ENCODE measurements at regions not wholly inside any gene's neighbourhood (a gene's known extent, or its start where the extent isn't known, plus 50 kb on each side); places are given as distances from the start of the nearest gene placed in this dataset.

- H3K9me3 ChIP-seq, result no peaks in the 10 kb centered on the region
- no peak for TF ChIP-seq POLR2AphosphoS5 (IDR thresholded peaks at IDR 0.05)
- TF ChIP-seq POLR2A (IDR thresholded peaks at IDR 0.05), result no peak
- TF ChIP-seq CTCF (IDR thresholded peaks at IDR 0.05), result no peak
- no peak for TF ChIP-seq EP300 (IDR thresholded peaks at IDR 0.05)
- no peaks in the 10 kb centered on the region for H3K36me3 ChIP-seq
- H3K27ac ChIP-seq, result no peak overlapping the region
- ATAC-seq (ENCODE audit: low FRiP score in 2 of 2), result no peak
- no peak overlapping the region for H3K4me3 ChIP-seq
- DNase-seq, result no peak
- no peaks in the 10 kb centered on the region for H3K4me1 ChIP-seq
- no peaks in the 10 kb centered on the region for H3K27me3 ChIP-seq
- 83 to 84% methylated on average over 1 of the region's 1 CpG for WGBS, 2 donors
Measured at GRCh38 chr2:52292801-52293200, 1260.9 kb upstream of the NRXN1 start.

DNA sequence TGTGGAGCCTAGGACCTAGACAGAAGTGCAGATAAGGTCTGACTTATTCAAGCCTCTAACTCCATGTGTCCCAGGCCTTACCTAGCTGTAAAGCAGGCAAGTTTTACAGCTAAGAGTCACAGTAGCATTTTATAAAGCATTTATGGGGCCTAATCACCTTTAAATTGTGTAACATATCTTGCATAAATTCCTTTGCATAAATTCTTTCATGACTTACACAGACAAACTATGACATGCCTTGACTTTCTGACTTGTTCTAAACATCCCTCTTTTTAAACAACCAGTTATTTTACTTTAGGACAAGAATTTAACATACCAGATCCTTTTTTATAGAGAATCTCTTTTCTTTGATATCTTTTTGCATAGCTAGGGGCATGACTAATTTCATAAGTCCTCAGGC is 1257.8 kb upstream of the NRXN1 start:
- no peak for TF ChIP-seq EP300 (IDR thresholded peaks at IDR 0.05)
- TF ChIP-seq POLR2A (IDR thresholded peaks at IDR 0.05), result no peak
- TF ChIP-seq CTCF (IDR thresholded peaks at IDR 0.05), result no peak
- TF ChIP-seq POLR2AphosphoS5 (IDR thresholded peaks at IDR 0.05), result no peak
- Histone ChIP-seq H3K4me1 (no peaks in the 10 kb centered on the region), H3K36me3 (no peaks in the 10 kb centered on the region), H3K4me3 (no peak overlapping the region), H3K9me3 (no peaks in the 10 kb centered on the region), H3K27ac (no peak overlapping the region), H3K27me3 (no peaks in the 10 kb centered on the region)
- ATAC-seq (ENCODE audit: low FRiP score in 2 of 2) (no peak), DNase-seq (no peak)

DNA sequence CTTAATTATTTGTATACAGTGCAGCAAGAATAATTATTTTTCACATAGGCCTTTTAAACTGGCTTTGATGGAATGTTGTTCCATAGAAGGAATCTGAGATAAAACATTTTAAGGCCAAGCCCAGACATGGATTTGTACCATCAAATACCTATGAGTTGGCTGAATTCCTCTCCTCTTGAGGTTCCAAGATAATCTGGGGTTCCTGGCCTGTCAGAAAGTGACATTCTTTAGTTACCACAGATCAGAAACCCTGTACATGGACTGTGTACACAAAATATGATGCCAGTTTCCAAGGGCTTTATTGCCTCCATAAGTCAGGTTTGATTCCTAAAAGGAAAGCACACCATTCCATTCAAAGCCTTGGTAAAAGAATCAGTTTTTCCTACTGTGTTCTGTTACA is 1256.7 kb upstream of the NRXN1 start:
- ATAC-seq (ENCODE audit: low FRiP score in 2 of 2) (no peak), DNase-seq (no peak)
- Histone ChIP-seq H3K27ac (no peak overlapping the region), H3K9me3 (no peaks in the 10 kb centered on the region), H3K4me1 (no peaks in the 10 kb centered on the region), H3K27me3 (no peaks in the 10 kb centered on the region), H3K4me3 (no peak overlapping the region), H3K36me3 (no peaks in the 10 kb centered on the region)
- no peak for TF ChIP-seq EP300 (IDR thresholded peaks at IDR 0.05)
- no peak for TF ChIP-seq CTCF (IDR thresholded peaks at IDR 0.05)
- TF ChIP-seq POLR2A (IDR thresholded peaks at IDR 0.05), result no peak

DNA sequence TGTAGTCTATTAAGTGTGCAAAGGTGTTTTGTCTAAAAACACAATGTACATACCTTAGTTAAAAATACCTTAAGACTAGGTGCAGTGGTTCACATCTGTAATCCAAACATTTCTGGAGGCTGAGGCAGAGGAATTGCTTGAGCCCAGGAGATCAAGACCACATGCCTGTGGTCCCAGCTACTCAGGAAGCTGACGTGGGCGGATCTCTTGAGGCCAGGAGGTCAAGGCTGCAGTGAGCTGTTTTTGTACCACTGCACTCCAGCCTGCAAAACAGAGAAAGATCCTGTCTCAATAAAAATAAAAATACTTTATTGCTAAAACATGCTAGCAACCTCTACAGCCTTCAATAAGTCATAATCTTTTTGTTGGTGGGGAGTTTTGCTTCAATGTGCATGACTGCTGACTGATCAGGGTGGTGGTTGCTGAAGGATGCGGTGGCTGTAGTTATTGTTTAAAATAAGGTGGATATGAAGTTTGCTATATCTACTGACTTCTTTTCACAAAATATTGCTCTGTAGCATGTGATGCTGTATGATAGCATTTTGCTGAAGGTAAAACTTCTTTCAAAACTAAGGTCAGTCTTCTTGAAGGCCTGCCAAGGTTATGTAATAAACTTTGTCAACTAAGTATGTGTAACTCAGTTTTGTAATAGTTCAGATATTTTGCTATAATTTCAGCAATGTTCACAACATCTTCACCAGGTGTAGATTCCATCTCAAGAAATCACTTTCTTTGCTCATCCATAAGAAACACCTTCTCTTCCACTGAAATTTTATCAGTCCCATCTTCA is 1238.0 kb upstream of the NRXN1 start:
- Histone ChIP-seq H3K36me3 (no peaks in the 10 kb centered on the region), H3K4me3 (no peak overlapping the region), H3K9me3 (peaks cover 0 to 8% (median 5%) of the 10 kb centered on the region in 4 donors), H3K27ac (no peak overlapping the region), H3K27me3 (no peaks in the 10 kb centered on the region), H3K4me1 (no peaks in the 10 kb centered on the region)
- whole genome bisulfite sequencing, 2 donors, result 66 to 76% methylated on average over 3 of the region's 3 CpGs
- no peak for TF ChIP-seq POLR2A (IDR thresholded peaks at IDR 0.05)
- no peak for TF ChIP-seq CTCF (IDR thresholded peaks at IDR 0.05)
- TF ChIP-seq POLR2AphosphoS5 (IDR thresholded peaks at IDR 0.05), result no peak
- no peak for TF ChIP-seq EP300 (IDR thresholded peaks at IDR 0.05)
- ATAC-seq (ENCODE audit: low FRiP score in 2 of 2) (no peak), DNase-seq (no peak)

- 81 to 83% methylated on average over 2 of the region's 2 CpGs for WGBS, 2 donors
- no peak for DNase-seq
- Histone ChIP-seq H3K36me3 (no peaks in the 10 kb centered on the region), H3K9me3 (no peaks in the 10 kb centered on the region), H3K27ac (no peak overlapping the region), H3K4me3 (no peak overlapping the region), H3K27me3 (no peaks in the 10 kb centered on the region), H3K4me1 (no peaks in the 10 kb centered on the region)
- no peak for ATAC-seq (ENCODE audit: low FRiP score in 2 of 2)
- TF ChIP-seq POLR2AphosphoS5 (IDR thresholded peaks at IDR 0.05), result no peak
Measured at GRCh38 chr2:52264911-52265310, 1233.0 kb upstream of the NRXN1 start.
